Spleen (tissue), 11 donors: ENCODE measurements at regions not wholly inside any gene's neighbourhood (a gene's known extent, or its start where the extent isn't known, plus 50 kb on each side); places are given as distances from the start of the nearest gene placed in this dataset.

Experiments
- DNase-seq: peaks from one replicate; pipeline ENCODE4 v3.0.0-alpha.2; 2020
- H3K27ac ChIP-seq, 8 donors: fragments of 200-600 bp; sonication (generic) in 7 of 8; 1 replicate in 4 of 8; 2 replicates in 4 of 8; pipeline versions ENCODE4 v1.5.0 to v1.8.0; 2016 to 2021; ENCODE audit warnings: inconsistent platforms in 4 of 8, mild to moderate bottlenecking in 4 of 8, moderate library complexity in 1 of 8
- H3K27me3 ChIP-seq, 7 donors: fragments of 200-600 bp; sonication (generic) in 6 of 7; replicated peaks in 1 of 7; 1 replicate in 4 of 7; 2 replicates in 3 of 7; pipeline versions ENCODE4 v1.5.0 to v1.8.0; 2016 to 2021; ENCODE audit warnings: inconsistent platforms in 3 of 7, mild to moderate bottlenecking in 1 of 7
- H3K36me3 ChIP-seq, 6 donors: fragments of 200-600 bp; sonication (generic) in 5 of 6; 1 replicate in 4 of 6; 2 replicates in 2 of 6; pipeline versions ENCODE4 v1.5.0 to v1.8.0; 2016 to 2021; ENCODE audit warnings: inconsistent platforms in 2 of 6
- H3K4me1 ChIP-seq, 6 donors: fragments of 200-600 bp; sonication (generic) in 5 of 6; 1 replicate in 3 of 6; 2 replicates in 3 of 6; pipeline versions ENCODE4 v1.5.0 to v1.8.0; 2016 to 2021; ENCODE audit warnings: inconsistent platforms in 3 of 6
- H3K4me3 ChIP-seq, 8 donors: fragments of 200-600 bp; sonication (generic) in 7 of 8; 1 replicate in 4 of 8; 2 replicates in 4 of 8; pipeline versions ENCODE4 v1.5.0 to v1.8.0; 2016 to 2021; ENCODE audit warnings: inconsistent platforms in 4 of 8, mild to moderate bottlenecking in 4 of 8, moderate library complexity in 2 of 8
- H3K9me3 ChIP-seq, 8 donors: fragments of 200-600 bp; sonication (generic) in 7 of 8; 1 replicate in 4 of 8; 2 replicates in 4 of 8; pipeline versions ENCODE4 v1.5.0 to v1.8.0; 2016 to 2021; ENCODE audit warnings: inconsistent platforms in 4 of 8
- POLR2A ChIP-seq, 3 donors: fragments of 450-650 bp; IDR thresholded peaks; one replicate each; pipeline ENCODE4 v1.5.1; 2017; ENCODE audit warnings: antibody characterized with exemption in 3 of 3, mild to moderate bottlenecking in 1 of 3
- POLR2AphosphoS5 ChIP-seq, 3 donors: sonication (generic); formaldehyde crosslinking; IDR thresholded peaks; one replicate each; pipeline ENCODE4 v1.5.1; 2017; ENCODE audit warnings: antibody characterized with exemption in 3 of 3
- WGBS, 5 donors: extraction: QIAGEN DNeasy Blood & Tissue Kit in 3 of 5; methylation state at CpG; one replicate each; pipeline versions ENCODE4 v1.1.5 to v1.1.7; 2013 to 2018; 5-methylcytosine and 5-hydroxymethylcytosine counted together
- intact Hi-C: fragments of 100-400 bp; cut with DNase I; formaldehyde crosslinking; loops from one replicate; pipeline ENCODE4 v1.15.0; 2023; ENCODE audit warnings: low total_unique reads
- TF ChIP-seq, protein P1 (sequence below), 11 experiments: fragments of 200-600 bp in 7 of 11; fragments of 450-650 bp in 4 of 11; sonication (generic) in 4 of 11; IDR thresholded peaks in 8 of 11; conservative IDR thresholded peaks in 3 of 11; 1 replicate in 7 of 11; 2 replicates in 4 of 11; pipeline versions ENCODE4 v1.4.0 to v1.8.0; 2016 to 2021; ENCODE audit warnings: antibody characterized with exemption in 11 of 11, inconsistent platforms in 4 of 11, mild to moderate bottlenecking in 1 of 11
- donor health status: healthy with polysubstance abuse.
- donor health status: DM: no; HTN: no; CAD: no; lungs with moderate emphysema.
- donor health status: DM: no; HTN: no; CAD: no.
- donor health status: Bipolar disorder and iron deficiency.
- donor health status: healthy.
- donor health status: DM: no; HTN: no; CAD: no.
- donor health status: DM: yes; HTN: yes; CAD: no.

DNA sequence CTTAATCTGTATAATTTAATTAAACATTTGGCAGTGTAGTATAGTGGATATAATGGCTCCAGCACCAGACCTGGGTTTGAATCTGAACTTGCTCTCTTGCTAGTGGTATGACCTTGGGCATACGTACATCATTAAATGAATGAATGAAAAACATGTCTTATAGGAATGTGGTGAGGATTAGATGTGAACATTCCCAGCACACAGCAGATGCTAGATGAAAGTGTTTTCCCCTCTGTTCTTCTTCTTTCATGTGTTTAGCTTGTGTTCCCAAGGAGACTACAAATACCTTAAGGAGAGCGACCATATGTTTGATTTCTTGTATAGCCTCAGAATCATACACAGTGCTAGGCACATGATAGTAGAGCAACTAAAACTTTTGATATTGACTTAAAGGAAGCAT, 56.5 kb downstream of the CT47B1 start:
- H3K27me3 ChIP-seq, result no peaks in the 10 kb centered on the region
- TF ChIP-seq, protein P1, sequence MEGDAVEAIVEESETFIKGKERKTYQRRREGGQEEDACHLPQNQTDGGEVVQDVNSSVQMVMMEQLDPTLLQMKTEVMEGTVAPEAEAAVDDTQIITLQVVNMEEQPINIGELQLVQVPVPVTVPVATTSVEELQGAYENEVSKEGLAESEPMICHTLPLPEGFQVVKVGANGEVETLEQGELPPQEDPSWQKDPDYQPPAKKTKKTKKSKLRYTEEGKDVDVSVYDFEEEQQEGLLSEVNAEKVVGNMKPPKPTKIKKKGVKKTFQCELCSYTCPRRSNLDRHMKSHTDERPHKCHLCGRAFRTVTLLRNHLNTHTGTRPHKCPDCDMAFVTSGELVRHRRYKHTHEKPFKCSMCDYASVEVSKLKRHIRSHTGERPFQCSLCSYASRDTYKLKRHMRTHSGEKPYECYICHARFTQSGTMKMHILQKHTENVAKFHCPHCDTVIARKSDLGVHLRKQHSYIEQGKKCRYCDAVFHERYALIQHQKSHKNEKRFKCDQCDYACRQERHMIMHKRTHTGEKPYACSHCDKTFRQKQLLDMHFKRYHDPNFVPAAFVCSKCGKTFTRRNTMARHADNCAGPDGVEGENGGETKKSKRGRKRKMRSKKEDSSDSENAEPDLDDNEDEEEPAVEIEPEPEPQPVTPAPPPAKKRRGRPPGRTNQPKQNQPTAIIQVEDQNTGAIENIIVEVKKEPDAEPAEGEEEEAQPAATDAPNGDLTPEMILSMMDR (IDR thresholded peaks at IDR 0.05 in 8 of 11, conservative IDR thresholded peaks at IDR 0.05 in 3 of 11), result no peak
- TF ChIP-seq POLR2A (IDR thresholded peaks at IDR 0.05) (no peak), POLR2AphosphoS5 (IDR thresholded peaks at IDR 0.05) (no peak)
- no peaks in the 10 kb centered on the region for H3K4me1 ChIP-seq
- H3K9me3 ChIP-seq, result no peaks in the 10 kb centered on the region
- intact Hi-C loops, result no loop called here
- H3K36me3 ChIP-seq, result no peaks in the 10 kb centered on the region
- no peak for DNase-seq
- WGBS, 5 donors, result 68 to 91% (median 79%) methylated on average over 2 of the region's 2 CpGs
- no peak overlapping the region for H3K4me3 ChIP-seq
- no peak overlapping the region for H3K27ac ChIP-seq

DNA sequence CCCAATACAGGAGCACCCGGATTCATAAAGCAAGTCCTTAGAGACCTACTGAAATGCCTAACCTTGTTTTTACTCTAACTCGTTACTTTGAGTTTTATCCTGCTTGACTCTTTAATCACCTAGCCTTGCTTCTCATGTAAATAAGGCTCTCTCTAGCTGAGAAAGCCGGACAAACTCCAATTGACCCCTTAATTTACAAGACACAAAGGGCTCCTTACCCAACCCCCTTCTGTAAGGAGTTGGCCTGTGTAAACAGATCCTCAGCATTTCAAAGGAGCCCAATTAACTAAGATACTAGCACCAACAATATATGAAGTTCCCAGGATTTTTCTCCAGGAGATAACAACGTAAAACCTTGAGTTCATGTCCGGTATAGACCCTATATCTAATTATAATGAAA, 61.7 kb downstream of the CT47B1 start:
- H3K27me3 ChIP-seq, result peaks cover 0 to 8% (median 0%) of the 10 kb centered on the region in 7 donors
- TF ChIP-seq, protein P1 (IDR thresholded peaks at IDR 0.05 in 8 of 11, conservative IDR thresholded peaks at IDR 0.05 in 3 of 11), result no peak
- TF ChIP-seq POLR2AphosphoS5 (IDR thresholded peaks at IDR 0.05) (no peak), POLR2A (IDR thresholded peaks at IDR 0.05) (no peak)
- H3K4me1 ChIP-seq, result no peaks in the 10 kb centered on the region
- H3K27ac ChIP-seq, result no peak overlapping the region
- H3K4me3 ChIP-seq, result no peak overlapping the region
- intact Hi-C loops, result no loop called here
- 32 to 43% (median 37%) methylated on average over 5 of the region's 5 CpGs for WGBS, 5 donors
- DNase-seq, result no peak
- no peaks in the 10 kb centered on the region for H3K36me3 ChIP-seq
- peaks cover 0 to 4% (median 0%) of the 10 kb centered on the region in 8 donors for H3K9me3 ChIP-seq

DNA sequence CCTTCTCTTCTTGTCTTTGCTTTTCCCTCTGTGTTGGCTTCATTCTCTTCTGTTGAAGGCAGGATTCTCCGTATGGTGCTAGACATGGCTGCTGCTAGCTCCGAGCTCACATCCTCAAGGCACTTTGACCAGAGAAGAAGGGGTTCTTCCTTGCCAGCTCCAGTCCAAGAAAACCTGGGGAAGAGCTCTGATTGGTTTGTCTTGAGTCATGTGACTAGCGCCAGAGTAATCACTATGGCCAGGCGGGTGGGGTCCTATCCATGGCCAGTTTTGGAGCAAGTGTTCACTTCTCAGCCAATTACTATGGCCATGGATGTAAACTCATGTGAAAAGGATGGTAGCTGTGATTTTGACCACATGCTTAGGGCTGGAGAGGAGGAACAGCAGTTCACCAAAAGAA, 74.2 kb downstream of the CT47B1 start:
- Histone ChIP-seq H3K27me3 (no peaks in the 10 kb centered on the region), H3K27ac (no peak overlapping the region), H3K4me3 (no peak overlapping the region), H3K36me3 (no peaks in the 10 kb centered on the region), H3K9me3 (no peaks in the 10 kb centered on the region), H3K4me1 (no peaks in the 10 kb centered on the region)
- TF ChIP-seq, protein P1 (IDR thresholded peaks at IDR 0.05 in 8 of 11, conservative IDR thresholded peaks at IDR 0.05 in 3 of 11), result no peak
- no peak for TF ChIP-seq POLR2A (IDR thresholded peaks at IDR 0.05)
- no peak for TF ChIP-seq POLR2AphosphoS5 (IDR thresholded peaks at IDR 0.05)
- WGBS, 5 donors, result 58 to 97% (median 80%) methylated on average over 4 of the region's 4 CpGs
- DNase-seq, result no peak
- intact Hi-C loops, result no loop called here

DNA sequence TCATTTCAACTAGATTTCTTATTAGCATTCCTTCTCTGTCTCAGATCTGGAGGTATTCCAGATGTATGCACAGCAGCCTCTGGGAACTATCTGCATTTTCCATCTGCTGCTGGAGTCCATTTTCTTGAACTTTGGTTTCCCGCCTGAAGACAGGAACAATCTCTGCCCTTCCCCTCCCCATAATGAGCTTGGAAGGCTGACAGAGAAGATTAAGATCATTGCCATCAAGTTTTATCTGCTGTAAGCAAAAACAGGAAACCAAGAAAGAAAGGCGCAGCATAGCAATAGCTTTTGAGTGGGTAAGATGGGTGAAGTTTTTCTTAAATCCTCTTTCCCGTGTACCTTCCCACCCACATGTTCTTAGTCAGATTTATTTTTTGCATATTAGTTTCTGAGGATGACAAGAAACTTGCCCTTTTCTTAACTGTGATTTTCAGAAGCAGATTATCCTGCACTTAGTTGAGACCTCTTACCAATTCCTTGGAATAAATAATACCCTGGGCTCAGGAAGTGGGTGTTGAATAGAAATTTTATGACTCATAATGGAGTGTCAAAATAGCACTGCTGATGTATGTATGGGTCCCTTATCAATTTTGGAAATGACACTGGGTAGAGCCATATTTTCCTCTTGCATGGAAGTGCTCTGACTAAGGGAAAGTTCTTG, 78.3 kb downstream of the CT47B1 start:
- Histone ChIP-seq H3K36me3 (no peaks in the 10 kb centered on the region), H3K4me1 (no peaks in the 10 kb centered on the region), H3K4me3 (no peak overlapping the region), H3K27ac (no peak overlapping the region), H3K9me3 (no peaks in the 10 kb centered on the region), H3K27me3 (no peaks in the 10 kb centered on the region)
- intact Hi-C loops, result no loop called here
- DNase-seq, result no peak
- TF ChIP-seq POLR2AphosphoS5 (IDR thresholded peaks at IDR 0.05) (no peak), POLR2A (IDR thresholded peaks at IDR 0.05) (no peak)
- TF ChIP-seq, protein P1 (IDR thresholded peaks at IDR 0.05 in 8 of 11, conservative IDR thresholded peaks at IDR 0.05 in 3 of 11), result no peak
- 14 to 37% (median 16%) methylated on average over 3 of the region's 3 CpGs for WGBS, 5 donors
